GM12891 (cell line): ENCODE measurements at regions not wholly inside any gene's neighbourhood (a gene's known extent, or its start where the extent isn't known, plus 50 kb on each side); places are given as distances from the start of the nearest gene placed in this dataset.

Experiments
- POLR2A ChIP-seq: IDR thresholded peaks from 2 replicates; pipeline ENCODE4 v1.6.1; 2011; ENCODE audit warnings: low read depth, low read length, control low read depth
- SPI1 ChIP-seq: IDR thresholded peaks from 2 replicates; pipeline ENCODE4 v1.6.1; 2011; ENCODE audit warnings: low read depth, low read length, control low read depth
- TAF1 ChIP-seq: IDR thresholded peaks from 2 replicates; pipeline ENCODE4 v1.6.1; 2011; ENCODE audit warnings: low read depth, low read length, control low read depth

- no peak for TF ChIP-seq POLR2A
- no peak for TF ChIP-seq SPI1
- no peak for TF ChIP-seq TAF1
Measured at GRCh38 chr1:185546029-185546428, 188.2 kb upstream of the HMCN1 start.
